ENCODE measurements at regions not wholly inside any gene's neighbourhood (a gene's known extent, or its start where the extent isn't known, plus 50 kb on each side); places are given as distances from the start of the nearest gene placed in this dataset.

DNA sequence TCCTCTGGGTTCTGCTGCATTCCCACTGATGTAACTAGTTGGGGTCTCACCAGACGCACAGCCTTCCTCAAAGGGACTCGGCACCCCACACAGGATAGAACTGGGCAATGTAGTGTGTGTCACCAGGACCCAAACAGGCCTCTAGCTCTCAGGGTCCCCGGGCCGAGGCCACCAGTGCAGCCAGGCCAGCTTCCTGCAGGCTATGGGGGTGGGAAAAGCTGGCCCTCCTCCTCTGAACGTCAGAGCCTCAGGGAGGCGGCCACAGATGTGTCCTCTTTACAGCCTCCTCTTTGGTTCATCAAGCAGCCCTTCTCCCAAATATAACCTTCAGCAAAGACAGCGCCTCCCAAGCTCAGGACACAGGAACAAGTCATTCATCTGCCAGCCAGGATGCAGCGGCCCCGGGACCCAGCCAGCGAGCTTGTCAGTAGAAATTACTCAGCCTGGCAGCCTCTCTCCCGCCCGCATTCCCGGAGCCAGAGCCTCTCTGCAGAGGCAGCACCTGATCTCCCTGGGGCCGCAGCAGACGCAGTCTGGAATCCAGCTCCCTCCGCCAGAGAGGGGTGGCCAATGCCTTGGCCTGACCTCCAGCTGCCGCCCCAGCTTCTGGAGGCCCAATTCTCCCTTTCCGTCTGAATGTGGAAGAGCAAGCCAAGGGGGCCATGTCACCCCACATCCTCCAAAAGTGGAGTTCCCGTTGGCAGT is 288.5 kb downstream of the FBXW7 start:
- Histone ChIP-seq H2BK12ac (ENCODE audit: insufficient read length, low read depth, low read length) (no peak overlapping the region), H3K18ac (ENCODE audit: insufficient read length, low read depth, low read length) (no peak overlapping the region), H3K4ac (ENCODE audit: low read depth, low read length) (no peak overlapping the region), H3K27ac (ENCODE audit: insufficient read length, low read depth, low read length) (no peak overlapping the region), H3K23ac (ENCODE audit: insufficient read length, low read depth, low read length) (no peak overlapping the region), H2AFZ (ENCODE audit: low read length) (no peak overlapping the region), H2BK20ac (ENCODE audit: low read depth, low read length, poor library complexity, severe bottlenecking) (no peak overlapping the region), H3K79me1 (ENCODE audit: insufficient read depth, low read depth, low read length, poor library complexity, severe bottlenecking) (no peaks in the 10 kb centered on the region), H3K23me2 (ENCODE audit: insufficient read length, low read depth, low read length, poor library complexity, severe bottlenecking) (no peaks in the 10 kb centered on the region), H3K79me2 (ENCODE audit: insufficient read depth, low read length) (no peaks in the 10 kb centered on the region), H3K4me1 (ENCODE audit: insufficient read depth, low read length) (peaks cover 4% of the 10 kb centered on the region; the same call in 1 of the 2 replicates), H2BK5ac (ENCODE audit: insufficient read length, low read length) (no peak overlapping the region), H3K9ac (ENCODE audit: extremely low read depth, insufficient read length, low read length) (no peak overlapping the region), H3K9me3 (ENCODE audit: control insufficient read depth, low read depth, low read length) (no peaks in the 10 kb centered on the region), H3T11ph (ENCODE audit: low read length) (no peak overlapping the region), H2BK15ac (ENCODE audit: low read depth, low read length) (no peak overlapping the region), H3K56ac (ENCODE audit: insufficient read length, low read depth, low read length) (no peak overlapping the region), H3K14ac (ENCODE audit: insufficient read depth, low read length) (no peak overlapping the region; the same call in 1 of the 2 replicates), H4K5ac (ENCODE audit: insufficient read length, low read depth, low read length) (no peak overlapping the region), H3K4me2 (ENCODE audit: insufficient read depth, insufficient read length, low read length) (no peak overlapping the region), H4K20me1 (ENCODE audit: control insufficient read depth, insufficient read depth, insufficient read length) (no peaks in the 10 kb centered on the region), H4K91ac (ENCODE audit: insufficient read length, low read depth, low read length) (no peak overlapping the region), H2BK120ac (ENCODE audit: low read depth, low read length, poor library complexity, severe bottlenecking) (no peak overlapping the region), H4K8ac (replicated peaks; ENCODE audit: insufficient read length, low read depth, low read length) (no peak overlapping the region), H2AK5ac (ENCODE audit: insufficient read length, low read length) (no peak overlapping the region), H3K27me3 (ENCODE audit: insufficient read depth, low read length) (no peaks in the 10 kb centered on the region)
- Mint-ChIP-seq H3K27ac (peak overlapping the region in 2 of 3 experiments; percentile 79 to 89; a peak in 2 of 7 replicates), H3K4me3 (no peak overlapping the region), H3K27me3 (ENCODE audit: low read depth) (no peaks in the 10 kb centered on the region; the same call in 1 of the 2 replicates), H3K9me3 (peaks cover 0 to 2% of the 10 kb centered on the region in 2 experiments; a peak in 1 of 5 replicates), H3K4me1 (peaks cover 9 to 10% of the 10 kb centered on the region in 2 experiments), H3K36me3 (ENCODE audit: insufficient read depth in 1 of 3, low read depth in 3 of 3) (no peaks in the 10 kb centered on the region; a peak in 2 of 7 replicates)
- WGBS (ENCODE audit: extremely low coverage, insufficient read length, low lambda C conversion rate) = no CpG with 5 or more reads among the region's 19 CpGs
- TF ChIP-seq, protein P1, sequence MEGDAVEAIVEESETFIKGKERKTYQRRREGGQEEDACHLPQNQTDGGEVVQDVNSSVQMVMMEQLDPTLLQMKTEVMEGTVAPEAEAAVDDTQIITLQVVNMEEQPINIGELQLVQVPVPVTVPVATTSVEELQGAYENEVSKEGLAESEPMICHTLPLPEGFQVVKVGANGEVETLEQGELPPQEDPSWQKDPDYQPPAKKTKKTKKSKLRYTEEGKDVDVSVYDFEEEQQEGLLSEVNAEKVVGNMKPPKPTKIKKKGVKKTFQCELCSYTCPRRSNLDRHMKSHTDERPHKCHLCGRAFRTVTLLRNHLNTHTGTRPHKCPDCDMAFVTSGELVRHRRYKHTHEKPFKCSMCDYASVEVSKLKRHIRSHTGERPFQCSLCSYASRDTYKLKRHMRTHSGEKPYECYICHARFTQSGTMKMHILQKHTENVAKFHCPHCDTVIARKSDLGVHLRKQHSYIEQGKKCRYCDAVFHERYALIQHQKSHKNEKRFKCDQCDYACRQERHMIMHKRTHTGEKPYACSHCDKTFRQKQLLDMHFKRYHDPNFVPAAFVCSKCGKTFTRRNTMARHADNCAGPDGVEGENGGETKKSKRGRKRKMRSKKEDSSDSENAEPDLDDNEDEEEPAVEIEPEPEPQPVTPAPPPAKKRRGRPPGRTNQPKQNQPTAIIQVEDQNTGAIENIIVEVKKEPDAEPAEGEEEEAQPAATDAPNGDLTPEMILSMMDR (conservative IDR thresholded peaks at IDR 0.05) = no peak
- peak; percentile 60 for DNase-seq
